Lung (tissue), 11 donors: ENCODE measurements at regions not wholly inside any gene's neighbourhood (a gene's known extent, or its start where the extent isn't known, plus 50 kb on each side); places are given as distances from the start of the nearest gene placed in this dataset.

ENCODE experiments used
- ATAC-seq: fragments of 200-7000 bp; cut with Tn5 transposase; one replicate; pipeline ENCODE4 v1.9.1; 2020; ENCODE audit warnings: moderate number of reproducible peaks; ENCODE audit not compliant: insufficient read depth, low FRiP score
- DNase-seq, 3 donors: peaks; one replicate each; pipeline ENCODE4 v3.0.0-alpha.2; 2013 to 2017
- H3K27ac ChIP-seq, 2 donors: one replicate each; pipeline ENCODE4 v1.5.1; 2013; ENCODE audit warnings: mild to moderate bottlenecking in 2 of 2, moderate library complexity in 2 of 2, control low read depth in 1 of 2, inconsistent platforms in 1 of 2, low read depth in 1 of 2, low read length in 1 of 2
- H3K27me3 ChIP-seq, 3 donors: one replicate each; pipeline ENCODE4 v1.5.1; 2013; ENCODE audit warnings: low read length in 2 of 3; ENCODE audit not compliant: control insufficient read depth in 3 of 3, insufficient read depth in 3 of 3
- H3K36me3 ChIP-seq, 4 donors: one replicate each; pipeline ENCODE4 v1.5.1; 2013; ENCODE audit warnings: low read length in 4 of 4, mild to moderate bottlenecking in 1 of 4, moderate library complexity in 1 of 4; ENCODE audit not compliant: control insufficient read depth in 4 of 4, insufficient read depth in 4 of 4
- H3K4me1 ChIP-seq, 5 donors: one replicate each; pipeline ENCODE4 v1.5.1; 2013; ENCODE audit warnings: low read length in 5 of 5, mild to moderate bottlenecking in 2 of 5, moderate library complexity in 1 of 5; ENCODE audit not compliant: control insufficient read depth in 5 of 5, insufficient read depth in 5 of 5
- H3K4me3 ChIP-seq: one replicate; pipeline ENCODE4 v1.5.1; 2013; ENCODE audit warnings: mild to moderate bottlenecking, control low read depth, moderate library complexity
- H3K9ac ChIP-seq, 2 donors: one replicate each; pipeline ENCODE4 v1.5.1; 2013; ENCODE audit warnings: low read length in 2 of 2, control low read depth in 1 of 2; ENCODE audit not compliant: insufficient read depth in 1 of 2
- H3K9me3 ChIP-seq, 4 donors: one replicate each; pipeline ENCODE4 v1.5.1; 2013; ENCODE audit warnings: low read length in 3 of 4, mild to moderate bottlenecking in 1 of 4, moderate library complexity in 1 of 4; ENCODE audit not compliant: control insufficient read depth in 4 of 4, insufficient read depth in 3 of 4
- WGBS, 2 donors: extraction: QIAGEN DNeasy Blood & Tissue Kit; methylation state at CpG; one replicate each; pipeline ENCODE4 v1.1.7; 2013; 5-methylcytosine and 5-hydroxymethylcytosine counted together
- TF ChIP-seq, protein P1 (sequence below): IDR thresholded peaks from 2 replicates; pipeline ENCODE4 v1.5.1; 2012; ENCODE audit warnings: mild to moderate bottlenecking; ENCODE audit errors: control extremely low read depth, extremely low read depth
- donor health status: control.
- donor health status: control.
- donor health status: Bipolar disorder and iron deficiency.
- donor health status: healthy.
- donor health status: DM: yes; HTN: yes; CAD: no.

DNA sequence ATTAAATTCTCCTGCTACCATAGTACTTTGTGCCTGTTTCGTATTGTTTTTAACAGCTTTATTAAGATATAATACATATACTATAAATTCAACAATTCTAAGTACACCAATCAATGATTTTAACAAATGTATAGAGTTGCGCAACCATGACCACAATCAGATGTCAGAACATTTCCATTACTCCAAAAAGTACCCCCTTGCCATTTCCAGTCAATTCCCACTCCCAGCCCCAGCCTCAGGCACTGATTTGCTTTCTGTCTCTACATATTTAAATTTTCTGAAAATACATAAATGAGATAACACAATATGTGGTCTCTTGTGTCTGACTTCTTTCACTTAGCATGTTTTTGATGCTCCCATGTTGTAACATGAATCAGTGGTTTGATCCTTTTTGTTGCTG is 193.9 kb downstream of the FIGN start:
- H3K36me3 ChIP-seq, result no peaks in the 10 kb centered on the region
- no peaks in the 10 kb centered on the region for H3K27me3 ChIP-seq
- DNase-seq, result no peak
- H3K9ac ChIP-seq, result no peak overlapping the region
- no peaks in the 10 kb centered on the region for H3K9me3 ChIP-seq
- H3K27ac ChIP-seq, result no peak overlapping the region
- no peaks in the 10 kb centered on the region for H3K4me1 ChIP-seq
- ATAC-seq, result no peak
- WGBS, 2 donors, result 91 to 92% methylated on average over 2 of the region's 2 CpGs
- H3K4me3 ChIP-seq, result no peak overlapping the region
- TF ChIP-seq, protein P1, sequence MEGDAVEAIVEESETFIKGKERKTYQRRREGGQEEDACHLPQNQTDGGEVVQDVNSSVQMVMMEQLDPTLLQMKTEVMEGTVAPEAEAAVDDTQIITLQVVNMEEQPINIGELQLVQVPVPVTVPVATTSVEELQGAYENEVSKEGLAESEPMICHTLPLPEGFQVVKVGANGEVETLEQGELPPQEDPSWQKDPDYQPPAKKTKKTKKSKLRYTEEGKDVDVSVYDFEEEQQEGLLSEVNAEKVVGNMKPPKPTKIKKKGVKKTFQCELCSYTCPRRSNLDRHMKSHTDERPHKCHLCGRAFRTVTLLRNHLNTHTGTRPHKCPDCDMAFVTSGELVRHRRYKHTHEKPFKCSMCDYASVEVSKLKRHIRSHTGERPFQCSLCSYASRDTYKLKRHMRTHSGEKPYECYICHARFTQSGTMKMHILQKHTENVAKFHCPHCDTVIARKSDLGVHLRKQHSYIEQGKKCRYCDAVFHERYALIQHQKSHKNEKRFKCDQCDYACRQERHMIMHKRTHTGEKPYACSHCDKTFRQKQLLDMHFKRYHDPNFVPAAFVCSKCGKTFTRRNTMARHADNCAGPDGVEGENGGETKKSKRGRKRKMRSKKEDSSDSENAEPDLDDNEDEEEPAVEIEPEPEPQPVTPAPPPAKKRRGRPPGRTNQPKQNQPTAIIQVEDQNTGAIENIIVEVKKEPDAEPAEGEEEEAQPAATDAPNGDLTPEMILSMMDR, result no peak

DNA sequence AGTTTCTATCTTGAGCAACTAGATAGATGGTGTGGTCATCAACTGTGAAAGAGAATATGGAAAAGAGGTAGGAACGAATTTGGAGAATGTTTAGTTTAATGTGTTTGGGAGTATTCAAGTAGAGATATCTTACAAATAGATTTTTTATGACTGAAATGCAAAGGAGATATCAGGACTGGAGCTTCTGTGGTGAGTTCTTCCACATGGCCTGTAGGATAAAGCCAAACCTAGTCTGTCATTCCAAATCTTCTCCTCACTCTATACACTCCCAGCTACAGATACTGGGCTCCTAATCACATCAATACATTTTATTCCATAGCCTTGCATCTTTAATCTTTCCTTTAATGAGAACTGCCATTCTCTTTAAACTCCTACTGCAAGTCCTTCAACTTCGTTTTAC is 194.3 kb downstream of the FIGN start:
- 77% methylated on average over 2 of the region's 2 CpGs for WGBS, 2 donors
- Histone ChIP-seq H3K9me3 (no peaks in the 10 kb centered on the region), H3K27me3 (no peaks in the 10 kb centered on the region), H3K9ac (no peak overlapping the region), H3K4me3 (no peak overlapping the region), H3K36me3 (no peaks in the 10 kb centered on the region), H3K4me1 (no peaks in the 10 kb centered on the region), H3K27ac (no peak overlapping the region)
- DNase-seq (no peak), ATAC-seq (no peak)
- TF ChIP-seq, protein P1, result no peak

DNA sequence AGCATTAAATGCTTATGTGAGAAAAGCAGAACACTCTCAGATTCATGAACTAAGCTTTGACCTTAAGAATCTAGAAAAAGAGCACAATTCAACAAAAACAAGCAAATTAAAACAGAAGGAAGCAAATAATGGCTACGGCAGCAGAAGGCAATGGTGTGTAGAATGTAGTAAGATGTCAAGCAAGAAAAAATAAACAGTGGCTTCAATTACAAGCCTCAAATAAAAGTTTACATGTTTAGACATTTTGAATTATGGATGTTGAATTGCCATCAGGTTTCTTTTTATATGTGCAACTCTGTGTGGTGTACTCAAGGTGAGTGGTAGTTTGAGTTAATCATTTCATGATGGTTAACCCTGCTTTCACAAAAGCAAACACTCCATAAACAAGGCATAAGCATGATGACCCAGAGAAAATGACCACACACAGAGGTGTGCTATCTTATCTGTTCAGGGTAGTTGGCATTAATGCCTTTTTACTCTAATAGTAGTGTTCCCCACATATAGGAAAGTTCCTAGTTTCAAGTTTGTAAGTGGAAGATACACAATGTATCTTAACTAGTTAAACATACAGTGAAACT is 207.1 kb downstream of the FIGN start:
- Histone ChIP-seq H3K27me3 (no peaks in the 10 kb centered on the region), H3K9ac (no peak overlapping the region), H3K4me3 (no peak overlapping the region), H3K36me3 (no peaks in the 10 kb centered on the region), H3K9me3 (peaks cover 0 to 6% (median 2%) of the 10 kb centered on the region in 4 donors), H3K27ac (no peak overlapping the region), H3K4me1 (no peaks in the 10 kb centered on the region)
- DNase-seq, result no peak
- no peak for ATAC-seq
- WGBS, 2 donors, result 63 to 67% methylated on average over 1 of the region's 1 CpG
- TF ChIP-seq, protein P1, result no peak

DNA sequence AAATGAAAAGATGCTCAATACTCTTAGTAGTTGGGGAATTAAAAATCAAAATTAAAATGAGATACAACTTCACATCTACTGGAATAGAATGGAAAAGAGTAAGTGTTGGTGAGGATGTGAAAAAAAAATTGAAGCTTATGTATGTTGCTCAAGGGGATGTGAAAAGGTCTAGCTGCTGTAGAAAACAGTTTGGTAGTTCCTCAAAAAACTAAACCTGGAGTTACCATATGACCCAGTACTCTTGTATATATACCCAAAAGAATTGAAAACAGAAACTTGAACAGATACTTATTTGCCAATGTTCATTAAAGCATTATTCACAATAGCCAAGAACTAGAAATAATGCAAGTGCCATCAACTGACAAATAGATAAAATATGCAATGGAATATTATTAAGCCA is 208.4 kb downstream of the FIGN start:
- TF ChIP-seq, protein P1, result no peak
- no peak for ATAC-seq
- no peak overlapping the region for H3K9ac ChIP-seq

More for the DNA sequence above, 208.4 kb downstream of the FIGN start:
- no peaks in the 10 kb centered on the region for H3K4me1 ChIP-seq
- no peak for DNase-seq
- no peak overlapping the region for H3K4me3 ChIP-seq
- peaks cover 0 to 9% (median 3%) of the 10 kb centered on the region in 4 donors for H3K9me3 ChIP-seq
- no peak overlapping the region for H3K27ac ChIP-seq
- H3K36me3 ChIP-seq, result no peaks in the 10 kb centered on the region
- H3K27me3 ChIP-seq, result no peaks in the 10 kb centered on the region
